GM12878 (cell line): ENCODE measurements at regions not wholly inside any gene's neighbourhood (a gene's known extent, or its start where the extent isn't known, plus 50 kb on each side); places are given as distances from the start of the nearest gene placed in this dataset.
A peak's percentile ranks its signal among the peaks of the same experiment; 100 is the strongest.

Experiments
- ATAC-seq: fragments of 200-7000 bp; cut with Tn5 transposase; 3 replicates; pipeline ENCODE4 v1.9.1; 2020; ENCODE audit warnings: mild to moderate bottlenecking, moderate library complexity
- BruUV-seq: library from RNA; stranded (reverse); fragments of 400-500 nt; replicated peaks from 2 replicates; lab custom pipeline; 2021; lab: Mats Ljungman, UMichigan
- CTCF ChIA-PET: fragments of 300-600 bp; sonication (Branson Sonifier 250); formaldehyde crosslinking; extraction: SDS; loops from one replicate; lab custom pipeline; 2021; ENCODE audit warnings: inconsistent platforms; lab: Yijun Ruan, JAX
- POLR2A ChIA-PET: fragments of 350-600 bp; formaldehyde crosslinking; extraction: SDS; loops from one replicate; lab custom pipeline; 2021; ENCODE audit warnings: inconsistent platforms; lab: Charles Lee
- RAD21 ChIA-PET: fragments of 300-600 bp; sonication (Branson Sonifier 250); formaldehyde crosslinking; loops from one replicate; lab custom pipeline; 2023; ENCODE audit warnings: antibody characterized with exemption; ENCODE audit not compliant: unreplicated experiment; lab: Charles Lee
- SMC1A ChIA-PET: fragments of 300-600 bp; sonication (Branson Sonifier 250); formaldehyde crosslinking; loops from one replicate; lab custom pipeline; 2023; ENCODE audit not compliant: unreplicated experiment, uncharacterized antibody; lab: Charles Lee
- DNase-seq: peaks from one replicate; pipeline ENCODE4 v3.0.0-alpha.2; 2011; ENCODE audit warnings: low read depth, low spot score
- FAIRE-seq: peaks from 3 replicates; lab custom pipeline; 2011; peaks lifted over from hg19 to GRCh38; lab: Jason Lieb, UNC
- H2AFZ ChIP-seq: 2 replicates; pipeline ENCODE4 v1.6.0; 2011; ENCODE audit warnings: low read depth, low read length, control low read depth; ENCODE audit not compliant: control insufficient read depth
- H3K27ac ChIP-seq: 2 replicates; pipeline ENCODE4 v1.5.1; 2011; ENCODE audit warnings: control low read depth; ENCODE audit not compliant: control insufficient read depth, insufficient read depth
- H3K27me3 ChIP-seq, 2 experiments: replicated peaks in 1 of 2; 2 replicates each; pipeline versions ENCODE4 v1.6.0 to v1.6.1; 2011; ENCODE audit warnings: low read length in 1 of 2; ENCODE audit not compliant: control insufficient read depth in 2 of 2, insufficient read depth in 2 of 2
- H3K36me3 ChIP-seq, 2 experiments: 2 replicates each; pipeline ENCODE4 v1.5.1; 2011; ENCODE audit warnings: low read length in 1 of 2; ENCODE audit not compliant: control insufficient read depth in 2 of 2, insufficient read depth in 2 of 2
- H3K4me1 ChIP-seq: 2 replicates; pipeline ENCODE4 v1.6.1; 2011; ENCODE audit warnings: mild to moderate bottlenecking, low read length, moderate library complexity, mixed read lengths; ENCODE audit not compliant: control insufficient read depth, insufficient read depth
- H3K4me2 ChIP-seq: 2 replicates; pipeline ENCODE4 v1.6.0; 2011; ENCODE audit warnings: control low read depth; ENCODE audit not compliant: control insufficient read depth, insufficient read depth
- H3K4me3 ChIP-seq: fragments of 200-600 bp; sonication (generic); 2 replicates; pipeline ENCODE4 v1.5.1; 2016
- H3K79me2 ChIP-seq: 2 replicates; pipeline ENCODE4 v1.6.0; 2011; ENCODE audit warnings: low read length; ENCODE audit not compliant: control insufficient read depth, insufficient read depth
- H3K9ac ChIP-seq: 2 replicates; pipeline ENCODE4 v1.8.0; 2011; ENCODE audit warnings: low read length, control low read depth, mixed read lengths; ENCODE audit not compliant: control insufficient read depth, insufficient read depth
- H3K9me3 ChIP-seq: replicated peaks from 3 replicates; pipeline ENCODE4 v1.5.1; 2011; ENCODE audit warnings: mild to moderate bottlenecking, low read length; ENCODE audit not compliant: control insufficient read depth, insufficient read depth
- H4K20me1 ChIP-seq: 2 replicates; pipeline ENCODE4 v1.6.0; 2011; ENCODE audit not compliant: control insufficient read depth, insufficient read depth
- ASH2L ChIP-seq: fragments of 300-600, 200-600 bp; sonication (generic); IDR thresholded peaks from 2 replicates; pipeline ENCODE4 v1.6.1; 2017; ENCODE audit warnings: low read depth, mild to moderate bottlenecking, borderline replicate concordance
- BACH1 ChIP-seq: fragments of 450-650 bp; IDR thresholded peaks from 2 replicates; pipeline ENCODE4 v1.6.1; 2017; ENCODE audit warnings: mild to moderate bottlenecking, borderline replicate concordance
- BRCA1 ChIP-seq: IDR thresholded peaks from 2 replicates; pipeline ENCODE4 v1.6.1; 2011; ENCODE audit warnings: low read depth, low read length, improper control_type of control experiment
- CHD2 ChIP-seq: IDR thresholded peaks from 2 replicates; pipeline ENCODE4 v1.6.1; 2011; ENCODE audit warnings: low read depth, low read length, improper control_type of control experiment, borderline replicate concordance
- EED ChIP-seq: sonication (generic); IDR thresholded peaks from 2 replicates; pipeline ENCODE4 v1.6.1; 2016; ENCODE audit warnings: antibody characterized with exemption, low read depth
- ELK1 ChIP-seq: IDR thresholded peaks from 2 replicates; pipeline ENCODE4 v1.6.1; 2012; ENCODE audit warnings: low read depth, low read length, improper control_type of control experiment
- GABPA ChIP-seq: IDR thresholded peaks from 2 replicates; pipeline ENCODE4 v1.6.1; 2014; ENCODE audit warnings: antibody characterized with exemption, low read depth, mild to moderate bottlenecking, inconsistent platforms
- HDAC6 ChIP-seq: fragments of 200-600 bp; sonication (generic); IDR thresholded peaks from one replicate; pipeline ENCODE4 v1.8.0; 2017; ENCODE audit warnings: antibody characterized with exemption; ENCODE audit not compliant: unreplicated experiment
- NFIC ChIP-seq: IDR thresholded peaks from 2 replicates; pipeline ENCODE4 v1.6.1; 2012; ENCODE audit warnings: low read depth, mild to moderate bottlenecking, inconsistent platforms, low read length, moderate library complexity
- PBX3 ChIP-seq: IDR thresholded peaks from 2 replicates; pipeline ENCODE4 v1.6.1; 2011; ENCODE audit warnings: mild to moderate bottlenecking, low read depth, low read length, moderate library complexity; ENCODE audit not compliant: insufficient replicate concordance
- POLR2AphosphoS2 ChIP-seq: IDR thresholded peaks from 2 replicates; pipeline ENCODE4 v1.6.1; 2011; ENCODE audit warnings: low read depth, mild to moderate bottlenecking, low read length, improper control_type of control experiment, moderate library complexity
- RAD21 ChIP-seq: IDR thresholded peaks from 2 replicates; pipeline ENCODE4 v1.6.1; 2011; ENCODE audit warnings: mild to moderate bottlenecking, low read depth, low read length, moderate library complexity; ENCODE audit not compliant: insufficient read depth
- SMAD1 ChIP-seq: fragments of 450-650 bp; IDR thresholded peaks from 2 replicates; pipeline ENCODE4 v1.6.1; 2018; ENCODE audit warnings: mild to moderate bottlenecking, low read depth; ENCODE audit not compliant: partially characterized antibody
- SMAD5 ChIP-seq: IDR thresholded peaks from 2 replicates; pipeline ENCODE4 v1.6.1; 2016; ENCODE audit warnings: antibody characterized with exemption, low read depth
- SRF ChIP-seq, 2 experiments: IDR thresholded peaks; 2 replicates each; pipeline ENCODE4 v1.6.1; 2011; ENCODE audit warnings: low read depth in 2 of 2, low read length in 2 of 2, mild to moderate bottlenecking in 1 of 2, moderate library complexity in 1 of 2
- STAT3 ChIP-seq: IDR thresholded peaks from 2 replicates; pipeline ENCODE4 v1.6.1; 2011; ENCODE audit warnings: low read depth, low read length, improper control_type of control experiment
- WGBS: methylation state at CpG from one replicate; pipeline ENCODE4 v1.1.6; 2016; ENCODE audit warnings: low lambda C conversion rate; ENCODE audit not compliant: insufficient replicate concordance, insufficient coverage; ENCODE audit errors: missing lambda C conversion rate; 5-methylcytosine and 5-hydroxymethylcytosine counted together
- in situ Hi-C: fragments of 300-500 bp; cut with MboI; formaldehyde crosslinking; loops from 9 replicates; pipeline ENCODE4 v1.14.3; 2018; ENCODE audit warnings: mixed read lengths
- intact Hi-C: fragments of 100-400 bp; cut with micrococcal nuclease; formaldehyde crosslinking; loops from one replicate; pipeline ENCODE4 v1.14.2; 2022; ENCODE audit not compliant: unreplicated experiment
- TF ChIP-seq, protein P1 (sequence below): IDR thresholded peaks from 2 replicates; pipeline ENCODE4 v1.6.1; 2012; ENCODE audit warnings: low read depth, low read length, improper control_type of control experiment
- TF ChIP-seq, protein P2 (sequence below): fragments of 450-650 bp; IDR thresholded peaks from 2 replicates; pipeline ENCODE4 v1.6.1; 2017; ENCODE audit warnings: mild to moderate bottlenecking, moderate library complexity

DNA sequence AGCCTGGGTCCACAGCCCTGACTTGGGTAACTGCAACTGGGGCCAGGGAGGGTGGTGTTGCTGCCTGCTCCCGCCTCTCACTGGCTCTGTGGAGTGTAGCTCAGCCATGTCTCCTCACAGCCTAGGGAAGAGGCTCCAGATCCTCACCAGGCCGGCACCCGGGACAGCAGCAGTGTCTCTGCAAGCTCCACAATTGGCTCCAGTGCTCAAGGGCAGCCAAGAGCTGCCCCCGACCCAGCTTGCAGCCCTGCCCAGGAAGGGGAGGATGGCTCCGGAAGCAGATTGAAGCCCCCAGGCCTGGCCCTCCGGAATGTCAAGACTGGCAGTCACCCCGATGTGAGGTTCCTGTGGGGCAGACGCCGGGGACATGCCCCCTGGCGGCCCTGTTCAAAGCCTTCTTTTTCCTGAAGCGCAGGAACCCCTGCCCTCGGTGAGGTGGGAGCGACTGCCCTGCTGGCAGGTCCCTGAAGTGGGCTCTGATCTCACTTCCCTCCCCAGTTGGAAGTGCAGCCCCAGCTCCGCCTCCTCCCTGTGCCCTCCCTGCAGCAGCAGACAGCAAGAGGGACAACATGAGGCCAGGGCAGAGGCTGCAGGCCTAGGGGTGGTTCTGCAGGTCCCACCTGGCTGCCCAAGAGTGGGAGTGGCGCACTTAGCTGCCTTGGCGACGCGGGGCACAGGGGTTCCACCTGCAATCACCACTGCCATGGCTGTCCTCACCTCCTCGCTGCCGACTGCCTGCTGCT, 816.2 kb upstream of the LUZP2 start:
- H4K20me1 ChIP-seq = no peaks in the 10 kb centered on the region
- no peak overlapping the region for H3K4me2 ChIP-seq
- intact Hi-C loops = no loop called here
- SMC1A ChIA-PET = interaction anchor here (1.6 kb wide), 1 partner anchor 47 kb away, joined by 3 read pairs; no protein-coding TSS in a partner anchor
- ATAC-seq (peak; percentile 33; the same call in 2 of the 3 replicates), FAIRE-seq (no peak), DNase-seq (no peak)
- TF ChIP-seq GABPA (no peak), EED (no peak), NFIC (no peak), CHD2 (no peak), ASH2L (no peak), SMAD1 (no peak), HDAC6 (no peak), BRCA1 (no peak), RAD21 (no peak), SMAD5 (no peak), SRF (IDR thresholded peaks at IDR 0.05; ENCODE audit: low read depth in 2 of 2, low read length in 2 of 2) (no peak), BACH1 (no peak), STAT3 (no peak), POLR2AphosphoS2 (no peak), ELK1 (no peak), PBX3 (no peak)
- TF ChIP-seq, protein P1, sequence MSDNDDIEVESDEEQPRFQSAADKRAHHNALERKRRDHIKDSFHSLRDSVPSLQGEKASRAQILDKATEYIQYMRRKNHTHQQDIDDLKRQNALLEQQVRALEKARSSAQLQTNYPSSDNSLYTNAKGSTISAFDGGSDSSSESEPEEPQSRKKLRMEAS = no peak
- TF ChIP-seq, protein P2, sequence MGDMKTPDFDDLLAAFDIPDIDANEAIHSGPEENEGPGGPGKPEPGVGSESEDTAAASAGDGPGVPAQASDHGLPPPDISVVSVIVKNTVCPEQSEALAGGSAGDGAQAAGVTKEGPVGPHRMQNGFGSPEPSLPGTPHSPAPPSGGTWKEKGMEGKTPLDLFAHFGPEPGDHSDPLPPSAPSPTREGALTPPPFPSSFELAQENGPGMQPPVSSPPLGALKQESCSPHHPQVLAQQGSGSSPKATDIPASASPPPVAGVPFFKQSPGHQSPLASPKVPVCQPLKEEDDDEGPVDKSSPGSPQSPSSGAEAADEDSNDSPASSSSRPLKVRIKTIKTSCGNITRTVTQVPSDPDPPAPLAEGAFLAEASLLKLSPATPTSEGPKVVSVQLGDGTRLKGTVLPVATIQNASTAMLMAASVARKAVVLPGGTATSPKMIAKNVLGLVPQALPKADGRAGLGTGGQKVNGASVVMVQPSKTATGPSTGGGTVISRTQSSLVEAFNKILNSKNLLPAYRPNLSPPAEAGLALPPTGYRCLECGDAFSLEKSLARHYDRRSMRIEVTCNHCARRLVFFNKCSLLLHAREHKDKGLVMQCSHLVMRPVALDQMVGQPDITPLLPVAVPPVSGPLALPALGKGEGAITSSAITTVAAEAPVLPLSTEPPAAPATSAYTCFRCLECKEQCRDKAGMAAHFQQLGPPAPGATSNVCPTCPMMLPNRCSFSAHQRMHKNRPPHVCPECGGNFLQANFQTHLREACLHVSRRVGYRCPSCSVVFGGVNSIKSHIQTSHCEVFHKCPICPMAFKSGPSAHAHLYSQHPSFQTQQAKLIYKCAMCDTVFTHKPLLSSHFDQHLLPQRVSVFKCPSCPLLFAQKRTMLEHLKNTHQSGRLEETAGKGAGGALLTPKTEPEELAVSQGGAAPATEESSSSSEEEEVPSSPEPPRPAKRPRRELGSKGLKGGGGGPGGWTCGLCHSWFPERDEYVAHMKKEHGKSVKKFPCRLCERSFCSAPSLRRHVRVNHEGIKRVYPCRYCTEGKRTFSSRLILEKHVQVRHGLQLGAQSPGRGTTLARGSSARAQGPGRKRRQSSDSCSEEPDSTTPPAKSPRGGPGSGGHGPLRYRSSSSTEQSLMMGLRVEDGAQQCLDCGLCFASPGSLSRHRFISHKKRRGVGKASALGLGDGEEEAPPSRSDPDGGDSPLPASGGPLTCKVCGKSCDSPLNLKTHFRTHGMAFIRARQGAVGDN = no peak
- 45% methylated on average over 20 of the region's 20 CpGs for WGBS
- RAD21 ChIA-PET = no interaction called here
- no peak overlapping the region for H3K4me3 ChIP-seq
- H3K27me3 ChIP-seq = no peaks in the 10 kb centered on the region
- H3K9ac ChIP-seq = no peak overlapping the region
- POLR2A ChIA-PET = no interaction called here
- in situ Hi-C loops = no loop called here
- no peaks in the 10 kb centered on the region for H3K4me1 ChIP-seq
- H3K79me2 ChIP-seq = no peaks in the 10 kb centered on the region
- H3K36me3 ChIP-seq = no peaks in the 10 kb centered on the region
- H2AFZ ChIP-seq = no peak overlapping the region
- H3K9me3 ChIP-seq = no peaks in the 10 kb centered on the region
- no peak overlapping the region for H3K27ac ChIP-seq
- BruUV-seq = no TSS peak
- CTCF ChIA-PET = interaction anchor here (1.0 kb wide), 1 partner anchor 10 kb away, joined by 3 read pairs; no protein-coding TSS in a partner anchor
